ENCODE measurements at regions not wholly inside any gene's neighbourhood (a gene's known extent, or its start where the extent isn't known, plus 50 kb on each side); places are given as distances from the start of the nearest gene placed in this dataset.

DNA sequence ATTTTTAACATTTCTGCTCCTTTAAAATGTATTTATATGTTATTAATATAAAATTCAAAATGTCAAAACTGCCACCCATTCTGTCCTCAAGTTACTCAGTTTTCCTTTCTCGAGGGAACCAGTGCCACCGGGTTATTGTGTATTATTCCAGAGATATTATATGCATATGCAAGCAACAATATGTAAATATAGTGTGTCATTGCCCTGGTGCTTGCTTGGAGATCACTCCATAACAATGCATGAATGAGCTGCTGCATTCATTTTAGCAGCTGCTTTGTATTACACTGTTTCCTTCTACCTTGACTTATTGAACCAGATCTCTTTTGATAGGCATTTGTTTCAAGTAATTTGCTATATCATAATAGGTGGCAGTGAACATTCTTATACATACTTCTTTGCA, 509.1 kb downstream of the MCTP2 start:
- no peak for DNase-seq
- H3K4me3 ChIP-seq: no peak overlapping the region
- no peak for ATAC-seq
- no peaks in the 10 kb centered on the region for H3K36me3 ChIP-seq
- no peaks in the 10 kb centered on the region for H3K4me1 ChIP-seq
- no peak overlapping the region for H3K27ac ChIP-seq
- no peaks in the 10 kb centered on the region for H3K27me3 ChIP-seq
- H3K9me3 ChIP-seq: no peaks in the 10 kb centered on the region
- intact Hi-C loops (cut with DNase I): no loop called here
- TF ChIP-seq, protein P1, sequence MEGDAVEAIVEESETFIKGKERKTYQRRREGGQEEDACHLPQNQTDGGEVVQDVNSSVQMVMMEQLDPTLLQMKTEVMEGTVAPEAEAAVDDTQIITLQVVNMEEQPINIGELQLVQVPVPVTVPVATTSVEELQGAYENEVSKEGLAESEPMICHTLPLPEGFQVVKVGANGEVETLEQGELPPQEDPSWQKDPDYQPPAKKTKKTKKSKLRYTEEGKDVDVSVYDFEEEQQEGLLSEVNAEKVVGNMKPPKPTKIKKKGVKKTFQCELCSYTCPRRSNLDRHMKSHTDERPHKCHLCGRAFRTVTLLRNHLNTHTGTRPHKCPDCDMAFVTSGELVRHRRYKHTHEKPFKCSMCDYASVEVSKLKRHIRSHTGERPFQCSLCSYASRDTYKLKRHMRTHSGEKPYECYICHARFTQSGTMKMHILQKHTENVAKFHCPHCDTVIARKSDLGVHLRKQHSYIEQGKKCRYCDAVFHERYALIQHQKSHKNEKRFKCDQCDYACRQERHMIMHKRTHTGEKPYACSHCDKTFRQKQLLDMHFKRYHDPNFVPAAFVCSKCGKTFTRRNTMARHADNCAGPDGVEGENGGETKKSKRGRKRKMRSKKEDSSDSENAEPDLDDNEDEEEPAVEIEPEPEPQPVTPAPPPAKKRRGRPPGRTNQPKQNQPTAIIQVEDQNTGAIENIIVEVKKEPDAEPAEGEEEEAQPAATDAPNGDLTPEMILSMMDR (IDR thresholded peaks at IDR 0.05): no peak

DNA sequence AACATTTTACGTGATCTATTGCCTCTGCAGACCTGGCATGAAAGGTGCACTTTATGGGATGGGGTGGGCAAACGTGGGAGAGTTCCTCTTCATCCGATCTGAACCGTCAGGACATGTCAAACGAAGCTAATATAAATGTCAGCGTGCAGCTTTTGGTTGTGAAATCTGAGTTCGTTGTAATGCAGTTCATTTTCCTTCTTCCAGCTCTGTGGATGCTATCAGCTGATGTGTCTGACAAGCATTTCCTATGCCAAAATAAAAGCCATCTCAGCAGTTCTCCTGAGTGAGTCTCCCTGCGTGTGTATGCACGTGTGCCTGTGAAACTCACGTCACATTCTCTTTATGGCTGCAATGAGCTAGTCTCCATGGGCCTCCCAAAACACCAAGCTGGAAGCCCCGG, 512.3 kb downstream of the MCTP2 start:
- Histone ChIP-seq H3K27me3 (no peaks in the 10 kb centered on the region), H3K4me3 (no peak overlapping the region), H3K27ac (no peak overlapping the region), H3K9me3 (no peaks in the 10 kb centered on the region), H3K36me3 (no peaks in the 10 kb centered on the region), H3K4me1 (no peaks in the 10 kb centered on the region)
- intact Hi-C loops (cut with DNase I): no loop called here
- TF ChIP-seq, protein P1 (IDR thresholded peaks at IDR 0.05): no peak
- peak in 2 of 4 donors; percentile 34 to 57 for DNase-seq
- peak; percentile 14 for ATAC-seq

DNA sequence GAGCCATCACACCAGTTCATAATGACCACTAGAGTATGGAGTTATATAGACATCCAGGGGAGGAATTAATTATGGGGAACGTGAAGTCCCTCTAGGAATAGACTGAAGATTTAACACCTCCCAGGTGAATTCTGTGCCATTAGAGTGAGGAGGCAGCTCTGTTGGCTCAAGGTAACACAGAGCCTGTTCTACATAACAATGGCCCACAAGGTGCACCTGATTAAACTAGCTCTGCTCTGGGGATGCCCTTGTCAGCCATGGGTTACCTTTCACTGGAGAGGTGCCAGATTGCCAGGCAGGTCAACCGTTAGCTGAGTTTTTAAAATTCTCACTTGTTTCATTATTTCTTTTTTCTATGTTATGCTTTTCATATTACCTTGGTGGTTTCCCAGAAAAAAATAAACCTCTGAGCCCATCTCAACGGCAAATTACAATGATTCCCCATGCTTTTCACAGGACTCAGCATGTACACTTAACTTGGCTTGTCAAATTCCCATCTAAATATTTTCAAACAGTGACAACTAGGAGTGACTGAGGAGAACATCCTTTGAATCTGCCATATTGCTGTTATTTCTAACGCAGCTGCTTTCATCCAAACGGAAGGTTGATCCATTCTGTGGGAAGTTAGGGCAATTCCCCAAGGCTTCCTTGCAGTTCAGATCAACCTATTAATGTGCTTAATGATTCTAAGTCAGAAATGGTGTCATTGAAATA, 512.9 kb downstream of the MCTP2 start:
- Histone ChIP-seq H3K4me3 (no peak overlapping the region), H3K9me3 (no peaks in the 10 kb centered on the region), H3K27me3 (no peaks in the 10 kb centered on the region), H3K4me1 (no peaks in the 10 kb centered on the region), H3K27ac (no peak overlapping the region), H3K36me3 (no peaks in the 10 kb centered on the region)
- ATAC-seq (no peak), DNase-seq (no peak)
- TF ChIP-seq, protein P1 (IDR thresholded peaks at IDR 0.05): no peak
- intact Hi-C loops (cut with DNase I): no loop called here

DNA sequence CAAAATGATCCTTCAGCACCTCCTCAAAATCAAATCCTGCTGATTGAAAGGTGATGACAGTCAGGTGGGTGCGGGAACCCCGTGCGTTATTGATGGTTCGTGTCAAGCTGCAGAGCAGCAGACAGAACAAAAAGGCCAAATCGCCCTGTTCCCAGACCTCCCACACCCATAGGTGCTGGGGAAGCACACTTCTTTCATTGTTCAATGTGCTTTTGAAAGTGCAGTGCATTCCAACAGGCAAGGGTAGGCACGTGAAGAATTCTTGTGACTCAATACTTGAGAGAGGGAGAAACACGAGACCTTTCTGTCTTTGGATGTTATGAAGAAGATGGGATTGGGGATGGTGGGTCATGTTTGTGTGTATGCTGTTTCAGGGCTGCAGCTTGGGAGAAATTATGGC, 514.0 kb downstream of the MCTP2 start:
- TF ChIP-seq, protein P1 (IDR thresholded peaks at IDR 0.05): no peak
- Histone ChIP-seq H3K27me3 (no peaks in the 10 kb centered on the region), H3K4me3 (no peak overlapping the region), H3K9me3 (no peaks in the 10 kb centered on the region), H3K4me1 (no peaks in the 10 kb centered on the region), H3K27ac (no peak overlapping the region), H3K36me3 (no peaks in the 10 kb centered on the region)
- intact Hi-C loops (cut with DNase I): no loop called here
- no peak for ATAC-seq
- DNase-seq: no peak

DNA sequence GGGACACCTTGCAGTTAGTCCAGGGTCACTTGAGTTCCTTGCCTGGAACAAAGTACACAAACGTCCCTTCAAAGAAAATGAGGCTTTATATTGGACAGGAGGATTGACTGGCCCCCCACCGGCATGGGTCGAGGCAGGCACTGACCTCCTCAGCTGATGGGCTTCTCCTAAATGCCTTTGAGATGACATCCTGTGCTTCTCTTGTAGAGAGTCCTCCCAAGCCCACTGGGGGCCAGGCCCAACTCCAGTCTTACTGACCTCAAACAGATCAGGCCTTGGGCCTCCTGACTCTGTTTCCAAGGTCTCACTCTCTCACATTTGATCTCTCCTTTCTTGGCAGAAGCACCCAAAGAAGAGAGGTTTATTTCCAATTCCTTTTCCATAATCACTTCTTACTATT, 516.1 kb downstream of the MCTP2 start:
- DNase-seq (peak in 1 of 4 donors; percentile 56), ATAC-seq (no peak)
- H3K27ac ChIP-seq: no peak overlapping the region
- H3K9me3 ChIP-seq: no peaks in the 10 kb centered on the region
- H3K4me3 ChIP-seq: no peak overlapping the region
- H3K36me3 ChIP-seq: no peaks in the 10 kb centered on the region
- TF ChIP-seq, protein P1 (IDR thresholded peaks at IDR 0.05): no peak
- H3K27me3 ChIP-seq: no peaks in the 10 kb centered on the region
- H3K4me1 ChIP-seq: no peaks in the 10 kb centered on the region
- intact Hi-C loops (cut with DNase I): no loop called here
